Vagina (tissue), 2 donors: ENCODE measurements at regions not wholly inside any gene's neighbourhood (a gene's known extent, or its start where the extent isn't known, plus 50 kb on each side); places are given as distances from the start of the nearest gene placed in this dataset.

Source experiments
- POLR2A ChIP-seq, 2 donors: fragments of 450-650 bp; IDR thresholded peaks; one replicate each; pipeline ENCODE4 v1.6.1; 2017; ENCODE audit warnings: antibody characterized with exemption in 2 of 2, mild to moderate bottlenecking in 2 of 2, moderate library complexity in 2 of 2
- POLR2AphosphoS5 ChIP-seq, 2 donors: sonication (generic); formaldehyde crosslinking; IDR thresholded peaks; one replicate each; pipeline ENCODE4 v1.9.0; 2017; ENCODE audit warnings: antibody characterized with exemption in 2 of 2, mild to moderate bottlenecking in 2 of 2, low read depth in 1 of 2; ENCODE audit not compliant: insufficient read depth in 1 of 2
- TF ChIP-seq, protein P1 (sequence below), 3 experiments: fragments of 450-650 bp in 2 of 3; fragments of 200-600 bp in 1 of 3; sonication (generic) in 1 of 3; IDR thresholded peaks; one replicate each; pipeline ENCODE4 v1.5.1; 2017 to 2019; ENCODE audit warnings: antibody characterized with exemption in 3 of 3, mild to moderate bottlenecking in 2 of 3, moderate library complexity in 2 of 3

DNA sequence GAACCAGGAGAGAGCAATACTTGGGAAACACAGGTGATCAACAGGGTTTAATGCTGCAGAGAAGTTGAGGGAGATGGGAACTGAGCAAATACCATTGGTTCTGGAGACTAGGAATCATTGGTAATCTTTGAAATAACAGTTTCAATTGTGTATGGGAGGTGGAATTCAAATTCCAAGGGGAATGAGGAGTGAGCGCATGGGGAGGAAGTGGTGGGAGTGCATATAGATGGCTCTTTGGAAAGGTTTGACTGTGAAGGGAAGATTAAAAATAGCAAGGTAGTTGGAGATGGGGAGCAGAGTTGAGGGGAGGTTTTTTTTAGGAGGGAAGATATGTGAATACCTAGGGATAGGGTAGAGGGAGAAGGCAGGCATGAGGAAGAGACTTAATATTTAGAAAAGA is 51.1 kb upstream of the ROPN1 start:
- TF ChIP-seq, protein P1, sequence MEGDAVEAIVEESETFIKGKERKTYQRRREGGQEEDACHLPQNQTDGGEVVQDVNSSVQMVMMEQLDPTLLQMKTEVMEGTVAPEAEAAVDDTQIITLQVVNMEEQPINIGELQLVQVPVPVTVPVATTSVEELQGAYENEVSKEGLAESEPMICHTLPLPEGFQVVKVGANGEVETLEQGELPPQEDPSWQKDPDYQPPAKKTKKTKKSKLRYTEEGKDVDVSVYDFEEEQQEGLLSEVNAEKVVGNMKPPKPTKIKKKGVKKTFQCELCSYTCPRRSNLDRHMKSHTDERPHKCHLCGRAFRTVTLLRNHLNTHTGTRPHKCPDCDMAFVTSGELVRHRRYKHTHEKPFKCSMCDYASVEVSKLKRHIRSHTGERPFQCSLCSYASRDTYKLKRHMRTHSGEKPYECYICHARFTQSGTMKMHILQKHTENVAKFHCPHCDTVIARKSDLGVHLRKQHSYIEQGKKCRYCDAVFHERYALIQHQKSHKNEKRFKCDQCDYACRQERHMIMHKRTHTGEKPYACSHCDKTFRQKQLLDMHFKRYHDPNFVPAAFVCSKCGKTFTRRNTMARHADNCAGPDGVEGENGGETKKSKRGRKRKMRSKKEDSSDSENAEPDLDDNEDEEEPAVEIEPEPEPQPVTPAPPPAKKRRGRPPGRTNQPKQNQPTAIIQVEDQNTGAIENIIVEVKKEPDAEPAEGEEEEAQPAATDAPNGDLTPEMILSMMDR (IDR thresholded peaks at IDR 0.05) = no peak
- TF ChIP-seq POLR2A (IDR thresholded peaks at IDR 0.05) = no peak
- no peak for TF ChIP-seq POLR2AphosphoS5 (IDR thresholded peaks at IDR 0.05; ENCODE audit: insufficient read depth in 1 of 2, low read depth in 1 of 2)
